ENCODE measurements at regions not wholly inside any gene's neighbourhood (a gene's known extent, or its start where the extent isn't known, plus 50 kb on each side); places are given as distances from the start of the nearest gene placed in this dataset.

GRCh38 chr19:31095100-31095804 lies 254.0 kb downstream of the TSHZ3 start:
- WGBS, 2 experiments (ENCODE audit: insufficient coverage in 2 of 2) = 85 to 94% methylated on average over 5 to 6 of the region's 6 CpGs
- no peak overlapping the region for H3K27ac ChIP-seq (ENCODE audit: low read depth, low read length, severe bottlenecking)
- H3K9me3 ChIP-seq (ENCODE audit: control insufficient read depth, low read length) = no peaks in the 10 kb centered on the region
- H3K36me3 ChIP-seq (ENCODE audit: control insufficient read depth, insufficient read depth, low read length) = no peaks in the 10 kb centered on the region
- H3K4me1 ChIP-seq (ENCODE audit: control insufficient read depth, insufficient read depth, low read length, poor library complexity, severe bottlenecking) = no peaks in the 10 kb centered on the region
- no peak overlapping the region for H3K4me3 ChIP-seq (ENCODE audit: extremely low read depth, insufficient read depth, low read length, poor library complexity, severe bottlenecking)

- Histone ChIP-seq H3K36me3 (ENCODE audit: control insufficient read depth, insufficient read depth, low read length) (no peaks in the 10 kb centered on the region), H3K9me3 (ENCODE audit: control insufficient read depth, low read length) (no peaks in the 10 kb centered on the region), H3K27ac (ENCODE audit: low read depth, low read length, severe bottlenecking) (no peak overlapping the region), H3K4me3 (ENCODE audit: extremely low read depth, insufficient read depth, low read length, poor library complexity, severe bottlenecking) (no peak overlapping the region), H3K4me1 (ENCODE audit: control insufficient read depth, insufficient read depth, low read length, poor library complexity, severe bottlenecking) (no peaks in the 10 kb centered on the region)
- WGBS, 2 experiments (ENCODE audit: insufficient coverage in 2 of 2) = 91 to 93% methylated on average over 9 to 10 of the region's 11 CpGs
Observed at GRCh38 chr19:31092274-31092673, 257.0 kb downstream of the TSHZ3 start.

- Histone ChIP-seq H3K4me3 (ENCODE audit: extremely low read depth, insufficient read depth, low read length, poor library complexity, severe bottlenecking) (no peak overlapping the region), H3K36me3 (ENCODE audit: control insufficient read depth, insufficient read depth, low read length) (no peaks in the 10 kb centered on the region), H3K27ac (ENCODE audit: low read depth, low read length, severe bottlenecking) (no peak overlapping the region), H3K4me1 (ENCODE audit: control insufficient read depth, insufficient read depth, low read length, poor library complexity, severe bottlenecking) (no peaks in the 10 kb centered on the region), H3K9me3 (ENCODE audit: control insufficient read depth, low read length) (no peaks in the 10 kb centered on the region)
- no CpG with 5 or more reads among the region's 5 CpGs for WGBS, 2 experiments (ENCODE audit: insufficient coverage in 2 of 2)
Observed at GRCh38 chr19:31089681-31090080, 259.6 kb downstream of the TSHZ3 start.

- H3K4me1 ChIP-seq (ENCODE audit: control insufficient read depth, insufficient read depth, low read length, poor library complexity, severe bottlenecking) = no peaks in the 10 kb centered on the region
- no peak overlapping the region for H3K4me3 ChIP-seq (ENCODE audit: extremely low read depth, insufficient read depth, low read length, poor library complexity, severe bottlenecking)
- H3K9me3 ChIP-seq (ENCODE audit: control insufficient read depth, low read length) = no peaks in the 10 kb centered on the region
- H3K27ac ChIP-seq (ENCODE audit: low read depth, low read length, severe bottlenecking) = no peak overlapping the region
- H3K36me3 ChIP-seq (ENCODE audit: control insufficient read depth, insufficient read depth, low read length) = no peaks in the 10 kb centered on the region
- 60 to 100% methylated on average over 1 to 2 of the region's 4 CpGs for WGBS, 2 experiments (ENCODE audit: insufficient coverage in 2 of 2)
Observed at GRCh38 chr19:31085125-31085524, 264.1 kb downstream of the TSHZ3 start.

GRCh38 chr19:31083105-31083504 lies 266.1 kb downstream of the TSHZ3 start:
- Histone ChIP-seq H3K4me1 (ENCODE audit: control insufficient read depth, insufficient read depth, low read length, poor library complexity, severe bottlenecking) (no peaks in the 10 kb centered on the region), H3K36me3 (ENCODE audit: control insufficient read depth, insufficient read depth, low read length) (no peaks in the 10 kb centered on the region), H3K4me3 (ENCODE audit: extremely low read depth, insufficient read depth, low read length, poor library complexity, severe bottlenecking) (no peak overlapping the region), H3K9me3 (ENCODE audit: control insufficient read depth, low read length) (no peaks in the 10 kb centered on the region), H3K27ac (ENCODE audit: low read depth, low read length, severe bottlenecking) (no peak overlapping the region)
- 84 to 85% methylated on average over 2 to 3 of the region's 3 CpGs for WGBS, 2 experiments (ENCODE audit: insufficient coverage in 2 of 2)

GRCh38 chr19:31075146-31075655 lies 274.0 kb downstream of the TSHZ3 start:
- H3K9me3 ChIP-seq (ENCODE audit: control insufficient read depth, low read length) = no peaks in the 10 kb centered on the region
- 100% methylated on average over 2 of the region's 6 CpGs for WGBS, 2 experiments (ENCODE audit: insufficient coverage in 2 of 2)
- H3K4me3 ChIP-seq (ENCODE audit: extremely low read depth, insufficient read depth, low read length, poor library complexity, severe bottlenecking) = no peak overlapping the region
- no peaks in the 10 kb centered on the region for H3K4me1 ChIP-seq (ENCODE audit: control insufficient read depth, insufficient read depth, low read length, poor library complexity, severe bottlenecking)
- no peaks in the 10 kb centered on the region for H3K36me3 ChIP-seq (ENCODE audit: control insufficient read depth, insufficient read depth, low read length)
- no peak overlapping the region for H3K27ac ChIP-seq (ENCODE audit: low read depth, low read length, severe bottlenecking)

GRCh38 chr19:31074199-31075125 lies 274.8 kb downstream of the TSHZ3 start:
- no peaks in the 10 kb centered on the region for H3K9me3 ChIP-seq (ENCODE audit: control insufficient read depth, low read length)
- no peak overlapping the region for H3K27ac ChIP-seq (ENCODE audit: low read depth, low read length, severe bottlenecking)
- 55 to 79% methylated on average over 5 to 6 of the region's 13 CpGs for WGBS, 2 experiments (ENCODE audit: insufficient coverage in 2 of 2)
- no peaks in the 10 kb centered on the region for H3K36me3 ChIP-seq (ENCODE audit: control insufficient read depth, insufficient read depth, low read length)
- no peak overlapping the region for H3K4me3 ChIP-seq (ENCODE audit: extremely low read depth, insufficient read depth, low read length, poor library complexity, severe bottlenecking)
- no peaks in the 10 kb centered on the region for H3K4me1 ChIP-seq (ENCODE audit: control insufficient read depth, insufficient read depth, low read length, poor library complexity, severe bottlenecking)

- Histone ChIP-seq H3K9me3 (ENCODE audit: control insufficient read depth, low read length) (no peaks in the 10 kb centered on the region), H3K4me1 (ENCODE audit: control insufficient read depth, insufficient read depth, low read length, poor library complexity, severe bottlenecking) (no peaks in the 10 kb centered on the region), H3K4me3 (ENCODE audit: extremely low read depth, insufficient read depth, low read length, poor library complexity, severe bottlenecking) (no peak overlapping the region), H3K36me3 (ENCODE audit: control insufficient read depth, insufficient read depth, low read length) (no peaks in the 10 kb centered on the region), H3K27ac (ENCODE audit: low read depth, low read length, severe bottlenecking) (no peak overlapping the region)
- 45 to 61% methylated on average over 7 of the region's 9 CpGs for WGBS, 2 experiments (ENCODE audit: insufficient coverage in 2 of 2)
Observed at GRCh38 chr19:31073485-31074198, 275.6 kb downstream of the TSHZ3 start.

GRCh38 chr19:31072451-31072850 lies 276.8 kb downstream of the TSHZ3 start:
- no peak overlapping the region for H3K4me3 ChIP-seq (ENCODE audit: extremely low read depth, insufficient read depth, low read length, poor library complexity, severe bottlenecking)
- no peaks in the 10 kb centered on the region for H3K36me3 ChIP-seq (ENCODE audit: control insufficient read depth, insufficient read depth, low read length)
- H3K27ac ChIP-seq (ENCODE audit: low read depth, low read length, severe bottlenecking) = no peak overlapping the region
- no peaks in the 10 kb centered on the region for H3K4me1 ChIP-seq (ENCODE audit: control insufficient read depth, insufficient read depth, low read length, poor library complexity, severe bottlenecking)
- no peaks in the 10 kb centered on the region for H3K9me3 ChIP-seq (ENCODE audit: control insufficient read depth, low read length)
- WGBS, 2 experiments (ENCODE audit: insufficient coverage in 2 of 2) = no CpG with 5 or more reads among the region's 1 CpG

- Histone ChIP-seq H3K4me3 (ENCODE audit: extremely low read depth, insufficient read depth, low read length, poor library complexity, severe bottlenecking) (no peak overlapping the region), H3K36me3 (ENCODE audit: control insufficient read depth, insufficient read depth, low read length) (no peaks in the 10 kb centered on the region), H3K9me3 (ENCODE audit: control insufficient read depth, low read length) (no peaks in the 10 kb centered on the region), H3K27ac (ENCODE audit: low read depth, low read length, severe bottlenecking) (no peak overlapping the region), H3K4me1 (ENCODE audit: control insufficient read depth, insufficient read depth, low read length, poor library complexity, severe bottlenecking) (peaks cover 11% of the 10 kb centered on the region)
- WGBS, 2 experiments (ENCODE audit: insufficient coverage in 2 of 2) = 89 to 96% methylated on average over 5 to 6 of the region's 11 CpGs
Observed at GRCh38 chr19:31071136-31071855, 277.9 kb downstream of the TSHZ3 start.
